ENCODE measurements at regions not wholly inside any gene's neighbourhood (a gene's known extent, or its start where the extent isn't known, plus 50 kb on each side); places are given as distances from the start of the nearest gene placed in this dataset.

DNA sequence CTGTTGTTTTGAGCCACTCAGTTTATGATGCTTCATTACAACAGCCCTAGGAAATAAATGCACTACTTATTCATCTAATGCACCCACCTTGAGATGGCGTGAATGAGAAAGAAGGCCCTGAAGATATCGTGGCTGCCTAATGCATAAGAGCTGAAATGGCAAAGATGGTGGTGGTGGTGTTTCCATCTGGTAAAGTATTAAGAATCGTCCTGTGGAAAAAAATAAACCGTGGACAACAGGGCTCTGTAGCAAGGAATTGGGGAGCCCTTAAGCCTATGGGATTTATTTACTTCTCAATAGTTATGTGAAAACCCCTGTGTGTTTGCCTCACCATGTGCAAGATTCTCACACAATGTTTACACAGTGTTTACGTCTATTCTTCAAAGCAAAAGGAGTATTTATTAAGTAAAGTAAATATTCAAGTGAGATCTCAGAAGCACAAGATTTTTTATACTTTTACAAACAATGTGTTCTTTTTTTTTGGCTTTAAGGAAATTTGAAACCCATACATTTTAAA is 1555.2 kb upstream of the FLRT2 start:
- TF ChIP-seq, protein P1, sequence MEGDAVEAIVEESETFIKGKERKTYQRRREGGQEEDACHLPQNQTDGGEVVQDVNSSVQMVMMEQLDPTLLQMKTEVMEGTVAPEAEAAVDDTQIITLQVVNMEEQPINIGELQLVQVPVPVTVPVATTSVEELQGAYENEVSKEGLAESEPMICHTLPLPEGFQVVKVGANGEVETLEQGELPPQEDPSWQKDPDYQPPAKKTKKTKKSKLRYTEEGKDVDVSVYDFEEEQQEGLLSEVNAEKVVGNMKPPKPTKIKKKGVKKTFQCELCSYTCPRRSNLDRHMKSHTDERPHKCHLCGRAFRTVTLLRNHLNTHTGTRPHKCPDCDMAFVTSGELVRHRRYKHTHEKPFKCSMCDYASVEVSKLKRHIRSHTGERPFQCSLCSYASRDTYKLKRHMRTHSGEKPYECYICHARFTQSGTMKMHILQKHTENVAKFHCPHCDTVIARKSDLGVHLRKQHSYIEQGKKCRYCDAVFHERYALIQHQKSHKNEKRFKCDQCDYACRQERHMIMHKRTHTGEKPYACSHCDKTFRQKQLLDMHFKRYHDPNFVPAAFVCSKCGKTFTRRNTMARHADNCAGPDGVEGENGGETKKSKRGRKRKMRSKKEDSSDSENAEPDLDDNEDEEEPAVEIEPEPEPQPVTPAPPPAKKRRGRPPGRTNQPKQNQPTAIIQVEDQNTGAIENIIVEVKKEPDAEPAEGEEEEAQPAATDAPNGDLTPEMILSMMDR (conservative IDR thresholded peaks at IDR 0.05; ENCODE audit: low read length): no peak
- no peak for TF ChIP-seq EZH2phosphoT487 (IDR thresholded peaks at IDR 0.05; ENCODE audit: borderline replicate concordance, low read depth, low read length)

Measured in OCI-LY7 (cell line).